ENCODE measurements at regions not wholly inside any gene's neighbourhood (a gene's known extent, or its start where the extent isn't known, plus 50 kb on each side); places are given as distances from the start of the nearest gene placed in this dataset.

DNA sequence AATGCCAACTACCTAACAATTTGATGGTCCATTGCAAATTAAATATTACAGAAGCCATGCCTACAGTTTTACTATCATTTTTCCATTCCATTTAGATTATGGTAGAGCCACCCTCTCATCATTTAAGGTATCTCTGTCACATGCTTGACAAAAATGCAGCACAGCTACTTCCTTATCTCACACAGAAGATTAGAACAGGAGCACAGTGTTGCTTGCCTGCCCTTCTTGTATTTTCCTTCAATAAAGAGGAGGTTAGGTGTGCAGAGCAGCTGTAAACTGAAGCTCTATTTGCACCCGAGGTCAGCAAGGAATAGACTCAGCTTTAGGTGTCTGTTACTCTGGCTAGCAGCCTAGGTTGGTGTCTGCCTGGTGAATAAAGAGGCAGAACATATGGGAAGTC, 51.5 kb upstream of the ATP10B start:
- H3K27me3 ChIP-seq (ENCODE audit: control insufficient read depth in 3 of 3, insufficient read depth in 3 of 3, low read depth in 1 of 3, low read length in 3 of 3), result no peaks in the 10 kb centered on the region
- H4K8ac ChIP-seq (ENCODE audit: low read depth, low read length), result no peak overlapping the region
- no peak for DNase-seq (ENCODE audit: low spot score)
- no peak overlapping the region for H3K4me2 ChIP-seq (ENCODE audit: insufficient read depth, low read length, poor library complexity, severe bottlenecking)
- H2BK120ac ChIP-seq (ENCODE audit: low read depth, low read length), result no peak overlapping the region
- H3K14ac ChIP-seq (ENCODE audit: low read length), result no peak overlapping the region
- no peak overlapping the region for H3K27ac ChIP-seq (replicated peaks; ENCODE audit: low read length)
- H3K23ac ChIP-seq (ENCODE audit: low read depth, low read length, poor library complexity), result no peak overlapping the region
- H3K9ac ChIP-seq (ENCODE audit: low read depth, low read length, poor library complexity), result no peak overlapping the region
- H2AFZ ChIP-seq (ENCODE audit: low read length), result no peak overlapping the region
- H2BK12ac ChIP-seq (ENCODE audit: low read length), result no peak overlapping the region
- H2BK5ac ChIP-seq (ENCODE audit: low read length), result no peak overlapping the region
- H3K18ac ChIP-seq (ENCODE audit: low read length), result no peak overlapping the region
- no peaks in the 10 kb centered on the region for H3K9me3 ChIP-seq (replicated peaks in 1 of 2; ENCODE audit: control insufficient read depth in 2 of 2, insufficient read depth in 1 of 2, low read depth in 1 of 2, low read length in 2 of 2)
- no peak overlapping the region for H3K4ac ChIP-seq (ENCODE audit: low read length)
- WGBS, 2 donors (ENCODE audit: extremely low coverage in 2 of 2, insufficient read length in 2 of 2, insufficient replicate concordance in 1 of 2), result no CpG with 5 or more reads among the region's 1 CpG
- H2BK15ac ChIP-seq (ENCODE audit: low read length), result no peak overlapping the region
- no peak overlapping the region for H2AK5ac ChIP-seq (ENCODE audit: low read depth, low read length)
- no peaks in the 10 kb centered on the region for H3K79me1 ChIP-seq (ENCODE audit: low read depth, low read length)
- no peaks in the 10 kb centered on the region for H3K4me1 ChIP-seq (ENCODE audit: control insufficient read depth in 2 of 2, insufficient read depth in 1 of 2, low read depth in 1 of 2, low read length in 2 of 2)
- H3K36me3 ChIP-seq (replicated peaks in 1 of 2; ENCODE audit: control insufficient read depth in 2 of 2, insufficient read depth in 2 of 2, low read length in 2 of 2), result no peaks in the 10 kb centered on the region
- H3K4me3 ChIP-seq (ENCODE audit: low read length in 2 of 2), result no peak overlapping the region
- no peak overlapping the region for H4K91ac ChIP-seq (ENCODE audit: low read depth, low read length, poor library complexity)

- no peaks in the 10 kb centered on the region for H3K9me3 ChIP-seq (replicated peaks in 1 of 2; ENCODE audit: control insufficient read depth in 2 of 2, insufficient read depth in 1 of 2, low read depth in 1 of 2, low read length in 2 of 2)
Observed at GRCh38 chr5:160903076-160903475, 51.1 kb upstream of the ATP10B start.

More at GRCh38 chr5:160903076-160903475, 51.1 kb upstream of the ATP10B start:
- Histone ChIP-seq H3K36me3 (replicated peaks in 1 of 2; ENCODE audit: control insufficient read depth in 2 of 2, insufficient read depth in 2 of 2, low read length in 2 of 2) (no peaks in the 10 kb centered on the region), H3K18ac (ENCODE audit: low read length) (no peak overlapping the region), H2BK12ac (ENCODE audit: low read length) (no peak overlapping the region), H4K91ac (ENCODE audit: low read depth, low read length, poor library complexity) (no peak overlapping the region), H2BK15ac (ENCODE audit: low read length) (no peak overlapping the region), H2AFZ (ENCODE audit: low read length) (no peak overlapping the region), H3K23ac (ENCODE audit: low read depth, low read length, poor library complexity) (no peak overlapping the region), H3K4ac (ENCODE audit: low read length) (no peak overlapping the region), H3K4me2 (ENCODE audit: insufficient read depth, low read length, poor library complexity, severe bottlenecking) (no peak overlapping the region), H3K4me3 (ENCODE audit: low read length in 2 of 2) (no peak overlapping the region), H3K4me1 (ENCODE audit: control insufficient read depth in 2 of 2, insufficient read depth in 1 of 2, low read depth in 1 of 2, low read length in 2 of 2) (no peaks in the 10 kb centered on the region), H3K9ac (ENCODE audit: low read depth, low read length, poor library complexity) (no peak overlapping the region), H4K8ac (ENCODE audit: low read depth, low read length) (no peak overlapping the region), H2BK120ac (ENCODE audit: low read depth, low read length) (no peak overlapping the region), H3K79me1 (ENCODE audit: low read depth, low read length) (no peaks in the 10 kb centered on the region), H3K27ac (replicated peaks; ENCODE audit: low read length) (no peak overlapping the region), H2BK5ac (ENCODE audit: low read length) (no peak overlapping the region), H3K27me3 (ENCODE audit: control insufficient read depth in 3 of 3, insufficient read depth in 3 of 3, low read depth in 1 of 3, low read length in 3 of 3) (no peaks in the 10 kb centered on the region), H2AK5ac (ENCODE audit: low read depth, low read length) (no peak overlapping the region), H3K14ac (ENCODE audit: low read length) (no peak overlapping the region)
- no peak for DNase-seq (ENCODE audit: low spot score)
- WGBS, 2 donors (ENCODE audit: extremely low coverage in 2 of 2, insufficient read length in 2 of 2, insufficient replicate concordance in 1 of 2), result no CpG with 5 or more reads among the region's 3 CpGs
